Parathyroid adenoma (tissue), 2 donors: ENCODE measurements at regions not wholly inside any gene's neighbourhood (a gene's known extent, or its start where the extent isn't known, plus 50 kb on each side); places are given as distances from the start of the nearest gene placed in this dataset.
"Not testable (repeated sequence)": the region's sequence is repeated elsewhere in the genome, so short reads cannot be mapped to it uniquely, and the experiment has no call there.

Experiments
- H2AFZ ChIP-seq: fragments of 300-600 bp; sonication (generic); one replicate; pipeline ENCODE4 v1.7.0; 2017; ENCODE audit warnings: antibody characterized with exemption, mild to moderate bottlenecking
- H3K27ac ChIP-seq: fragments of 300-600 bp; sonication (generic); one replicate; pipeline ENCODE4 v1.7.0; 2017
- H3K27me3 ChIP-seq: fragments of 300-600 bp; sonication (generic); one replicate; pipeline ENCODE4 v1.7.0; 2017; ENCODE audit warnings: low read length; ENCODE audit not compliant: control insufficient read depth, insufficient read depth
- H3K36me3 ChIP-seq: fragments of 300-600 bp; sonication (generic); one replicate; pipeline ENCODE4 v1.7.0; 2017; ENCODE audit warnings: low read length; ENCODE audit not compliant: control insufficient read depth, insufficient read depth
- H3K4me1 ChIP-seq: fragments of 300-600 bp; sonication (generic); one replicate; pipeline ENCODE4 v1.7.0; 2017; ENCODE audit warnings: control low read depth
- H3K4me2 ChIP-seq: fragments of 300-600 bp; sonication (generic); one replicate; pipeline ENCODE4 v1.7.0; 2017; ENCODE audit warnings: low read length
- H3K4me3 ChIP-seq: fragments of 300-600 bp; sonication (generic); one replicate; pipeline ENCODE4 v1.7.0; 2017; ENCODE audit warnings: low read depth, low read length
- H3K79me2 ChIP-seq: fragments of 300-600 bp; sonication (generic); one replicate; pipeline ENCODE4 v1.7.0; 2017; ENCODE audit warnings: control low read depth
- H3K9ac ChIP-seq: fragments of 300-600 bp; sonication (generic); one replicate; pipeline ENCODE4 v1.7.0; 2017; ENCODE audit warnings: mild to moderate bottlenecking
- H3K9me3 ChIP-seq: fragments of 300-600 bp; sonication (generic); one replicate; pipeline ENCODE4 v1.7.0; 2017; ENCODE audit warnings: low read length; ENCODE audit not compliant: control insufficient read depth
- TF ChIP-seq, protein P1 (sequence below): fragments of 300-600 bp; sonication (generic); IDR thresholded peaks from one replicate; pipeline ENCODE4 v1.7.0; 2017; ENCODE audit warnings: antibody characterized with exemption, mild to moderate bottlenecking
- donor health status: primary hyperparathyroidism.

DNA sequence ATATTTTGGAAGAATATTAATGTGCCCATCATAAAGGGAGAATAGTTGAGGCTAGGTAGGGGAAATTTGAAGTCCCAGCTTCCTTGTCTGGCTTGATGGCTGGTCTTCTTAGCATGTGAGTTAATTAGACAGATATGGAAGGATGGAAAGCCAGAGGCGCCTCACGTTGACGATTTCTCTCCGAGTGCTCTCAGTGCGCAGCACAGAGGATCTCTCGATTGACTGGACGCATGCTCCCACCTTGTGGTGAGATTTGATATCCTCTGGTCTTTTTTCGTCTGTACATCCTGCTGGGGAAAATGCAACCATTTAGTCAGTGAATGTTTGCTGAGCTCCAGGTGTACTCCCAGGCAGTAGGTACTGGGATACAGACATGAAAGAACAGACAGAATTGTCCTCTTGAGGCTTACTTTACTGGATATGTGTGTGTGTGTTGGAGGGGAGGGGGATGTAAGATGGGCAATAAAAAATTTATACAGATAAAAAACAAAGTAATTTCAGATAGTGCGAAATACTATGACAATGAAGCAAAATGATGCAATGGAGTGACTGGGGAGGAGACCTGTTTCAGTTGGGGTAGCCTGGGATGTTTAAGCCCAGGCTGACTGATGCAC is 66.9 kb upstream of the ZNG1B start:
- Histone ChIP-seq H3K4me2 (no peak overlapping the region), H3K4me3 (no peak overlapping the region), H3K9me3 (no peaks in the 10 kb centered on the region), H3K9ac (no peak overlapping the region), H3K36me3 (no peaks in the 10 kb centered on the region), H3K79me2 (no peaks in the 10 kb centered on the region), H3K27me3 (no peaks in the 10 kb centered on the region), H3K4me1 (no peaks in the 10 kb centered on the region), H2AFZ (no peak overlapping the region), H3K27ac (no peak overlapping the region)
- TF ChIP-seq, protein P1, sequence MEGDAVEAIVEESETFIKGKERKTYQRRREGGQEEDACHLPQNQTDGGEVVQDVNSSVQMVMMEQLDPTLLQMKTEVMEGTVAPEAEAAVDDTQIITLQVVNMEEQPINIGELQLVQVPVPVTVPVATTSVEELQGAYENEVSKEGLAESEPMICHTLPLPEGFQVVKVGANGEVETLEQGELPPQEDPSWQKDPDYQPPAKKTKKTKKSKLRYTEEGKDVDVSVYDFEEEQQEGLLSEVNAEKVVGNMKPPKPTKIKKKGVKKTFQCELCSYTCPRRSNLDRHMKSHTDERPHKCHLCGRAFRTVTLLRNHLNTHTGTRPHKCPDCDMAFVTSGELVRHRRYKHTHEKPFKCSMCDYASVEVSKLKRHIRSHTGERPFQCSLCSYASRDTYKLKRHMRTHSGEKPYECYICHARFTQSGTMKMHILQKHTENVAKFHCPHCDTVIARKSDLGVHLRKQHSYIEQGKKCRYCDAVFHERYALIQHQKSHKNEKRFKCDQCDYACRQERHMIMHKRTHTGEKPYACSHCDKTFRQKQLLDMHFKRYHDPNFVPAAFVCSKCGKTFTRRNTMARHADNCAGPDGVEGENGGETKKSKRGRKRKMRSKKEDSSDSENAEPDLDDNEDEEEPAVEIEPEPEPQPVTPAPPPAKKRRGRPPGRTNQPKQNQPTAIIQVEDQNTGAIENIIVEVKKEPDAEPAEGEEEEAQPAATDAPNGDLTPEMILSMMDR, result peak; percentile 77

DNA sequence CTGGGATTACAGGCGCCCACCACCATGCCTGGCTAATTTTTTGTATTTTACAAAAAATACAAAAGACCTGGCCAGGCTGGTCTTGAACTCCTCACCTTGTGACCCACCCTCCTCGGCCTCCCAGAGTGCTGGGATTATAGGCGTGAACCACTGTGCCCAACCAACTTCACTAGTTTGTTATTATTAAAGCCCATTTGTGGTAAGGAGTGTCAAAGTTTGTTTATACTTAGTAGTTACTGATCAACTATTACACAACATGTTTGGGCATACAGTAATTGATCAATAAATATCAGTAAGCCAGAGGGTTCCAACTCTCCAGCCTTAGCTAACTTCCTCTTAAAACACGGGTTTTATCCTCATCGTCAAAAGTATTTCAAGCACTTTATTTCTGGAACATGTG is 67.5 kb upstream of the ZNG1B start:
- Histone ChIP-seq H3K4me1 (no peaks in the 10 kb centered on the region), H3K4me2 (no peak overlapping the region), H3K9me3 (no peaks in the 10 kb centered on the region), H2AFZ (no peak overlapping the region), H3K9ac (no peak overlapping the region), H3K27ac (no peak overlapping the region), H3K4me3 (no peak overlapping the region), H3K79me2 (no peaks in the 10 kb centered on the region), H3K27me3 (no peaks in the 10 kb centered on the region), H3K36me3 (no peaks in the 10 kb centered on the region)
- TF ChIP-seq, protein P1, result no peak

DNA sequence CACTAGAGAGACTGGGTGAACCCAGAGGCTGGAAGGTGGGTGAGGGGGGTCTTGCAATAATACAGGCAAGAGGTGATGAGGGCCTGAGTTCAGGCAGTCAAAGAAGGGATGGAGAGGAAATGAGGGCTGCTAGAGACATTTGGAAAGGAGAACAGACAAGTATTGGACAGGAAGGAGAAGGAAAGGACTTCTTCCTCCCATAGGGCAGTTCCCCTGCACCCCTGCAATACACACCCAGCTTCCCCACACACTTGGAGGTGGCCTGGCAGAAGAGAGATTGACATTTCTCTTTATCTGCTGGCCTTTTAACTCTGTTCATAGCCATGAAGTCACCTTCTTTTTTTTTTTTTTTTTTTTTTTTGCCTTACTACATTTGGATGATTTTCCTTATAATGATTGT is 68.9 kb upstream of the ZNG1B start:
- not testable (repeated sequence) for H3K79me2 ChIP-seq, H3K36me3 ChIP-seq, H3K4me1 ChIP-seq, H3K27me3 ChIP-seq, H3K9me3 ChIP-seq, H3K4me2 ChIP-seq, H2AFZ ChIP-seq, H3K4me3 ChIP-seq, H3K27ac ChIP-seq, H3K9ac ChIP-seq

DNA sequence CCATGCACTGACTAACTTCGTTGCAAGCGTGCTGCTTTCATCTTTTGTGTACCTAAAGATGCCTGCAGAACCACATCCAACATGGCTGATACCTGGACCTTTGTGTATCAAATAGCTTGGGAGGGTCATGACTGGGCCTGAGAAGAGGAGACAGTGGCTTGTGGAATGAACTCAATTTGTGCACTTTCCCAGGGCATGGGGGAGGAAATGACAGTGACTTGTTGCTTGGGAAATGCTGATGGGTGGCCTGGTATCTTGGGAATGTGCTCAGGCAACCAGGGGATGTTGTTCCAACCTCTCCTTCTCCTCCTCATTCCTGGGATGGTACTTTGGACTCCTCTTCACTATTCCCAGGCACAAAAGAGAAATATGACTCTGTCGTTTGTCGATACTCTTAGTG is 70.7 kb upstream of the ZNG1B start:
- H3K4me2 ChIP-seq, H3K9me3 ChIP-seq, H3K36me3 ChIP-seq, H3K9ac ChIP-seq, H3K27ac ChIP-seq, H2AFZ ChIP-seq, H3K4me3 ChIP-seq, H3K4me1 ChIP-seq, H3K79me2 ChIP-seq, H3K27me3 ChIP-seq: not testable (repeated sequence)

DNA sequence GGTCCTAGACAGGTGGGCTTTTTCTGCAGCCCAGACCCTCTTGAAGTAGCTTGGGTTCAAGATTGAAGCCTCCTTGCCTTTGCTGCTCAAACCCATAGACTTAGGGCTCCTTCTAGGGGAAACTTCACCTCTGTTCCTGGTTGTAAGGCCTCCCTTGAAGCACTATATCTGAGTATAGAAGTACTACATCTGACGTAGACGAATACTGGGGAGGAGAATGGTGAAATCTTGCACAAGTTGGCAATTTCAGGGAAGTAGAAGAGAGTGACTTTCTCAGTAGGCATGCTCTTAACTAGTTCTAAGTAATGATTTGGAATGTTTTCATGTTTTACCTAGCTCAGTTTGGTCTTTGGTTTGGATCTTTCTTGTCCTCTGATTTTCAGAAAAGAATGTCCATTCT is 71.7 kb upstream of the ZNG1B start:
- not testable (repeated sequence) for H3K27me3 ChIP-seq, H3K79me2 ChIP-seq

DNA sequence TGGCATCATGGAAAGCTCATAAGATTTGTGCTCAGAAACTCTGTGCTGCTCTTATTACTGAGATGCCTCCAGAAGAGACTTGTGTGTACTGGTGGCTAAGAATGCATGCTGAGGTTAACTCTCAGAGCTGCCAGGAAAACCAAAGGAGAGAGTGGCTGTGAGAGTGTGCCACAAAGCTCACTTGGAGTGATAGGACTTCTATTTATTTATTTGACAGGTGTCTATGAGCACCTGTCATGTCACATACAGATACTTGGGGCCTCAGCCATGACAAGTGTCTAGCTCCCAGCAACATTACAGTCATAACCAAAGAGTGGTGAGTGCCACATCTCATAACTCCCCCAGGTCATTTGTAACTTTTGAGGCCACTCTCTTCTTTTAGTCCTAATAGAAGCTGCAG is 72.2 kb upstream of the ZNG1B start:
- not testable (repeated sequence) for H3K9ac ChIP-seq, H3K4me3 ChIP-seq, H3K4me1 ChIP-seq, H2AFZ ChIP-seq, H3K79me2 ChIP-seq, H3K4me2 ChIP-seq, H3K27me3 ChIP-seq, H3K9me3 ChIP-seq, H3K36me3 ChIP-seq, H3K27ac ChIP-seq

More for the DNA sequence above, 71.7 kb upstream of the ZNG1B start:
- H3K4me1 ChIP-seq, H3K27ac ChIP-seq, H3K4me2 ChIP-seq, H3K9ac ChIP-seq, H3K36me3 ChIP-seq, H3K9me3 ChIP-seq, H3K4me3 ChIP-seq, H2AFZ ChIP-seq: not testable (repeated sequence)

DNA sequence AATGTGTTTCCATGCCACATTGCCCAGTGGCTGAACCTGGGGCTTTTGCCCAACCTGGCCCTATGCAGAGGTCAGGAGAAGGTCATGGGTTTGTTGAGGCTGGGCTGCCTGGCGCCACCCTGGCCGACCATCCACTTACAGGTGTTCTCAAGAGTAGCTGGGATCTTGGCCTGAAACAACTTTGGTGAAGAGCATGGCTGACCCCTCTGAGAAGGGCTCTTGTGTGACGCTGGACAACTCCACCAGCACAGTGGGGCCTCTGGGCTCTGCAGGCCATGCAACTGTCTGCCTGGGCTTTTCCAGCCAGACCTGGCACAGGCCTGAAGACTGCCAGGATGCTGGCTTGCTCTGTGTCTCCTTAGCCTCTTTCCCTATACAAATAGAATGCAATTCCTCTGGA is 76.4 kb upstream of the ZNG1B start:
- H3K9ac ChIP-seq, result no peak overlapping the region
- TF ChIP-seq, protein P1, result no peak

More for the DNA sequence above, 76.4 kb upstream of the ZNG1B start:
- Histone ChIP-seq H3K27ac (no peak overlapping the region), H3K36me3 (no peaks in the 10 kb centered on the region), H3K4me1 (no peaks in the 10 kb centered on the region), H3K4me2 (no peak overlapping the region), H2AFZ (no peak overlapping the region), H3K9me3 (no peaks in the 10 kb centered on the region), H3K79me2 (no peaks in the 10 kb centered on the region), H3K4me3 (no peak overlapping the region), H3K27me3 (no peaks in the 10 kb centered on the region)
